Naive thymus-derived CD8-positive, alpha-beta T cell (primary cell): ENCODE measurements at regions not wholly inside any gene's neighbourhood (a gene's known extent, or its start where the extent isn't known, plus 50 kb on each side); places are given as distances from the start of the nearest gene placed in this dataset.

Experiments
- ATAC-seq, 2 donors: fragments of 150-1000 bp; cut with Tn5 transposase in 1 of 2; sonication (Bioruptor Pico), chemical (Tn5 transposase) in 1 of 2; 1 replicate in 1 of 2; 2 replicates in 1 of 2; pipeline ENCODE4 v1.10.0; 2021; ENCODE audit warnings: mild to moderate bottlenecking in 2 of 2, moderate library complexity in 2 of 2
- POLR2A ChIA-PET: fragments of 350-600 bp; sonication (Branson Sonifier 250); formaldehyde crosslinking; loops from one replicate; lab custom pipeline; 2021; ENCODE audit warnings: antibody characterized with exemption; lab: Charles Lee
- DNase-seq, 10 donors: peaks; one replicate each; pipeline versions ENCODE4 v3.0.0 to v3.0.0-alpha.2; 2020 to 2022
- H3K27ac Mint-ChIP-seq, 10 donors: one replicate each; pipeline ENCODE4 v1.8.0; 2020 to 2022; ENCODE audit warnings: mild to moderate bottlenecking in 10 of 10, mixed read lengths in 10 of 10, moderate library complexity in 4 of 10, inconsistent platforms in 1 of 10
- H3K27me3 Mint-ChIP-seq, 5 donors: one replicate each; pipeline ENCODE4 v1.8.0; 2021 to 2022; ENCODE audit warnings: mixed read lengths in 5 of 5
- H3K36me3 Mint-ChIP-seq, 3 donors: one replicate each; pipeline ENCODE4 v1.8.0; 2020 to 2022; ENCODE audit warnings: mixed read lengths in 3 of 3, mild to moderate bottlenecking in 2 of 3, inconsistent platforms in 1 of 3
- H3K4me1 Mint-ChIP-seq, 4 donors: one replicate each; pipeline ENCODE4 v1.8.0; 2021 to 2022; ENCODE audit warnings: mixed read lengths in 4 of 4
- H3K4me3 Mint-ChIP-seq, 10 donors: one replicate each; pipeline ENCODE4 v1.8.0; 2020 to 2022; ENCODE audit warnings: mild to moderate bottlenecking in 10 of 10, mixed read lengths in 10 of 10, moderate library complexity in 6 of 10, inconsistent platforms in 1 of 10
- H3K9me3 Mint-ChIP-seq, 9 donors: one replicate each; pipeline ENCODE4 v1.8.0; 2020 to 2022; ENCODE audit warnings: mixed read lengths in 9 of 9, mild to moderate bottlenecking in 3 of 9, inconsistent platforms in 1 of 9, moderate library complexity in 1 of 9

DNA sequence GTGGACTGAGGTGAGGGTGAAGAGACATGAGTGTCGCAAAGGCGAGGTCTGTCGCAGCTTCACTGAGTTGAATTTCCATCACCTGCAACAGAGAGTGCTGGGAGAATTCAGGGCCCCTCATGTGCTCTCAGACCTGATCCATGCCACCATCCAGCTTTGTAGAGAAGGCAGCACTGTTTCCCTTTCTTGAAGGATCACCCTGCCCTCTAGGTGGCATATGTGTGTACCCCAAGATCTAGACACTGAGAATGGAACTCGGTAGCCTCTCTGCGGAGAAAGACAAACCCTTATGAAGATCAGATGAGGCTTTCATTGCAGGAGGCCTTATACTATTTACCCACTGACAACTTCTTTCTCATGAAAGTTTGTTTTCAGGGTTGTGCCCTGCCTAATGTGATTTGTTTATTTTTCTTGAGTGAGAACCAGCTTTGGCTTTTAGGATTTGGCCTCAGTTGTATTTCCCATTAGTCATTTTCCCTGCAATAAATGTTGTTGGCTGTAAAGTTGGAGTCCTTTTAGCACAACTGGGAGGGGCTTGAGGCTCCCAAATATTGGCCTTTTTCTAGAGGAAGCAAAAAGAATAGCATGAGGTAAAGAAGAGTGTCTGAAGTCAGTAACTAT, 811.3 kb downstream of the DHX35 start:
- H3K27me3 Mint-ChIP-seq = peaks cover 0 to 4% (median 0%) of the 10 kb centered on the region in 5 donors
- POLR2A ChIA-PET = no interaction called here
- no peak overlapping the region for H3K4me3 Mint-ChIP-seq
- H3K4me1 Mint-ChIP-seq = no peaks in the 10 kb centered on the region
- no peak overlapping the region for H3K27ac Mint-ChIP-seq
- peaks cover 2 to 20% (median 8%) of the 10 kb centered on the region in 9 donors for H3K9me3 Mint-ChIP-seq
- H3K36me3 Mint-ChIP-seq = peaks cover 0 to 5% (median 0%) of the 10 kb centered on the region in 3 donors
- ATAC-seq = no peak
- DNase-seq = no peak

- DNase-seq (no peak), ATAC-seq (no peak)
- Mint-ChIP-seq H3K36me3 (peaks cover 0 to 5% (median 0%) of the 10 kb centered on the region in 3 donors), H3K27ac (peak overlapping the region in 1 of 10 donors; percentile 20), H3K27me3 (peaks cover 0 to 4% (median 0%) of the 10 kb centered on the region in 5 donors), H3K9me3 (peaks cover 5 to 29% (median 14%) of the 10 kb centered on the region in 9 donors), H3K4me3 (no peak overlapping the region), H3K4me1 (no peaks in the 10 kb centered on the region)
- POLR2A ChIA-PET = no interaction called here
Measured at GRCh38 chr20:39767352-39767751, 805.2 kb downstream of the DHX35 start.

- Mint-ChIP-seq H3K4me1 (no peaks in the 10 kb centered on the region), H3K27me3 (peaks cover 0 to 1% (median 0%) of the 10 kb centered on the region in 5 donors), H3K27ac (no peak overlapping the region), H3K4me3 (no peak overlapping the region), H3K36me3 (peaks cover 0 to 5% (median 0%) of the 10 kb centered on the region in 3 donors), H3K9me3 (peaks cover 3 to 26% (median 16%) of the 10 kb centered on the region in 9 donors)
- no peak for DNase-seq
- ATAC-seq = no peak
- POLR2A ChIA-PET = no interaction called here
Measured at GRCh38 chr20:39766333-39766732, 804.2 kb downstream of the DHX35 start.

DNA sequence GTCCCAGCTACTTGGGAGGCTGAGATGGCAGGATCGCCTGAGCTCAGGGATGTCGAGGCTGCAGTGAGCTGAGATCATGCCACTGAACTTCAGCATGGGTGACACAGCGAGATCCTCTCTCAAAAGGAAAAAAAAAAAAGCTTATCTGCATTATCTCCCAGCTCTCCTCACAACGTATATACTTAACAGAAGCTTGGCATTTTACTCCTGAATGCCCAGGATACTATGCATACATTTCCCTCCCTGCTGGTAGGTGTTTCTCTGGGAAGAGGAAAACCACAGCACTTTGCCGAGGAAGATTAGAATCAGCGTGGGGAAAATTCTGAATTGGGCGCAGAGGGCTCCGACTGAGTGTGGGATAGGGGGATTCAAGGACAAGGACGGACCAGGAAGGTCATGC, 800.6 kb downstream of the DHX35 start:
- Mint-ChIP-seq H3K9me3 (peaks cover 0 to 11% (median 6%) of the 10 kb centered on the region in 9 donors), H3K4me3 (no peak overlapping the region), H3K27me3 (peaks cover 0 to 1% (median 0%) of the 10 kb centered on the region in 5 donors), H3K4me1 (no peaks in the 10 kb centered on the region), H3K27ac (no peak overlapping the region), H3K36me3 (no peaks in the 10 kb centered on the region)
- POLR2A ChIA-PET = no interaction called here
- ATAC-seq (no peak), DNase-seq (no peak)

DNA sequence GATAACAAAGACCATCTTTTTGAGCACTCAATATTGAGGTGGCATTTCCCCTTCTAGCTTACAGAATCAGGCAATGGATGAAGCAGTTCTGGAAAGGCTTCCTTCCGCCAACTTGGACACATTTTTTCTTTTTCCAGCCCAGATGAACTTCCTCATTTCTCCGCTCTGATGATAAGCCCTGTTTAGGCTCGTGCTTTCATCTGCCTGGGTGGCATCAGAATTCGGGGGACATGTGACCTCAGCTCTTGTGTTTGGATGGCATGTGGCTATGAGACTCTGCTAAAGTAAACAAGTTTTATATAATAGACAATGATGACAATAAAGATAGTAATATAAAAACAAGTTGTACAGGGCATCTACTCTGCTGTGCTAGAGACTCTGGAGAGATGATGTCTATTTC, 796.7 kb downstream of the DHX35 start:
- Mint-ChIP-seq H3K4me1 (no peaks in the 10 kb centered on the region), H3K27ac (no peak overlapping the region), H3K36me3 (no peaks in the 10 kb centered on the region), H3K4me3 (no peak overlapping the region), H3K27me3 (peaks cover 0 to 8% (median 0%) of the 10 kb centered on the region in 5 donors), H3K9me3 (peaks cover 0 to 6% (median 2%) of the 10 kb centered on the region in 9 donors)
- ATAC-seq (no peak), DNase-seq (no peak)
- POLR2A ChIA-PET = no interaction called here

GRCh38 chr20:39756828-39757227, 794.7 kb downstream of the DHX35 start:
- DNase-seq (no peak), ATAC-seq (no peak)
- H3K9me3 Mint-ChIP-seq = peaks cover 0 to 15% (median 4%) of the 10 kb centered on the region in 9 donors
- H3K4me3 Mint-ChIP-seq = no peak overlapping the region
- H3K4me1 Mint-ChIP-seq = no peaks in the 10 kb centered on the region
- H3K27ac Mint-ChIP-seq = no peak overlapping the region
- peaks cover 0 to 8% (median 0%) of the 10 kb centered on the region in 5 donors for H3K27me3 Mint-ChIP-seq
- POLR2A ChIA-PET = no interaction called here
- H3K36me3 Mint-ChIP-seq = no peaks in the 10 kb centered on the region

- no peaks in the 10 kb centered on the region for H3K4me1 Mint-ChIP-seq
- ATAC-seq (no peak), DNase-seq (no peak)
- peaks cover 0 to 8% (median 0%) of the 10 kb centered on the region in 5 donors for H3K27me3 Mint-ChIP-seq
- peaks cover 0 to 19% (median 4%) of the 10 kb centered on the region in 9 donors for H3K9me3 Mint-ChIP-seq
- peaks cover 0 to 4% (median 0%) of the 10 kb centered on the region in 3 donors for H3K36me3 Mint-ChIP-seq
- H3K4me3 Mint-ChIP-seq = no peak overlapping the region
- POLR2A ChIA-PET = no interaction called here
- no peak overlapping the region for H3K27ac Mint-ChIP-seq
Measured at GRCh38 chr20:39756369-39756768, 794.2 kb downstream of the DHX35 start.

DNA sequence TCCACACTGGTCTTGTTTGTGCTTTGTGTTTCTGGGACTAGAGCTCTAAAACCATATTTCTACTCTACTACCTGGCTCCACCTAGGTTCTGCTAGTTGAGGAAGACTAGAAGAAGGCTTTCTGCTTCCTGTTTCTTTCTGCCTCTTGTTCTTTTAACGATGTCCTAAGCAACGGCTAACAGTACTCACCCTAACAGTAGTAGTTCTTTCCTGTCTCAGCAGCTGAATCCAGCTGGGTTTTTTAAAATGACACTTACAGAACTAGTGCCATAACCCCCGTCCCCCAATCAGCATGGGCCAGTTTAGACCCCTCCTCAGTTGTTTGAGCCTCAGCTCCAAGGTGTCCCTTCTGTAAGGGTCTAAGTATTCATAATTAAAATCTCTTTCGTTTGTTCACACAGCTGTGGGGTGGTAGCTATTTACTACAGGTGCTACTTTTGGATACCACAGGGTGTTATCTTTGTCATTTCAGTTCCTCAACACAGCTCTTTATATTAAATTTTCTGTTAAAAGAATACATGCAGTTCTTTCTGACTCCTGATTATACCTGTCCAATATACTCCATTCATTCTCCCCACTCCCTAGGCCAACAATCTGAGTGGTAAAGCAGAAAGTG, 790.2 kb downstream of the DHX35 start:
- H3K36me3 Mint-ChIP-seq = peaks cover 0 to 16% (median 0%) of the 10 kb centered on the region in 3 donors
- no peak for ATAC-seq
- POLR2A ChIA-PET = no interaction called here

GRCh38 chr20:39751557-39752137, 789.5 kb downstream of the DHX35 start:
- Mint-ChIP-seq H3K4me1 (no peaks in the 10 kb centered on the region), H3K36me3 (peaks cover 0 to 16% (median 0%) of the 10 kb centered on the region in 3 donors), H3K4me3 (no peak overlapping the region), H3K27me3 (peaks cover 0 to 4% (median 0%) of the 10 kb centered on the region in 5 donors), H3K27ac (no peak overlapping the region), H3K9me3 (peaks cover 8 to 44% (median 20%) of the 10 kb centered on the region in 9 donors)
- no peak for DNase-seq
- no peak for ATAC-seq
- POLR2A ChIA-PET = no interaction called here

More for the DNA sequence above, 790.2 kb downstream of the DHX35 start:
- Mint-ChIP-seq H3K9me3 (peaks cover 8 to 44% (median 20%) of the 10 kb centered on the region in 9 donors), H3K27me3 (peaks cover 0 to 8% (median 0%) of the 10 kb centered on the region in 5 donors), H3K4me1 (no peaks in the 10 kb centered on the region), H3K4me3 (no peak overlapping the region), H3K27ac (no peak overlapping the region)
- no peak for DNase-seq

- POLR2A ChIA-PET = no interaction called here
Measured at GRCh38 chr20:39745380-39745779, 783.2 kb downstream of the DHX35 start.

DNA sequence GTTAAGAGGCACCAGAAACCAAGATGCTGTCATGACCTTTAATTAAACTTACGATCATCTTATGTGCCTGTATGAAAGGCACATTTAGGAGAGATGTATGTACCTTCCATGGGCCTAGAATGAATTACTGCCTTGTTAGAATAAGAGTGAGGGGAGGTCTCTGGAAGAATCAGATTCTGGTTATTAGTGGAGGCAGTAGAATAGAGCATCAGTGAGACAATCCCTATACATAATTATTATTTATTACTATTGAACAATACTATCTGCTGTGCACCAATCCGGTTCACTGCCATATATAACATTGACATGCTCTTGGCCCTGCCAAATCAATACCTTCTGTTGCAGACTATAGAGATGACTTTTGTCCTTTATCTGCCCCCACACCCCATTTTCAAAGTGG, 776.5 kb downstream of the DHX35 start:
- Mint-ChIP-seq H3K27me3 (peaks cover 0 to 3% (median 0%) of the 10 kb centered on the region in 5 donors), H3K36me3 (no peaks in the 10 kb centered on the region), H3K27ac (no peak overlapping the region), H3K4me3 (no peak overlapping the region), H3K9me3 (peaks cover 0 to 6% (median 0%) of the 10 kb centered on the region in 9 donors), H3K4me1 (no peaks in the 10 kb centered on the region)
- DNase-seq (no peak), ATAC-seq (no peak)
- POLR2A ChIA-PET = no interaction called here

More at GRCh38 chr20:39745380-39745779, 783.2 kb downstream of the DHX35 start:
- H3K9me3 Mint-ChIP-seq = peaks cover 10 to 34% (median 15%) of the 10 kb centered on the region in 9 donors
- no peak for ATAC-seq
- H3K27ac Mint-ChIP-seq = no peak overlapping the region
- peaks cover 0 to 10% (median 0%) of the 10 kb centered on the region in 3 donors for H3K36me3 Mint-ChIP-seq
- H3K4me3 Mint-ChIP-seq = no peak overlapping the region
- no peaks in the 10 kb centered on the region for H3K4me1 Mint-ChIP-seq
- DNase-seq = no peak
- H3K27me3 Mint-ChIP-seq = no peaks in the 10 kb centered on the region

DNA sequence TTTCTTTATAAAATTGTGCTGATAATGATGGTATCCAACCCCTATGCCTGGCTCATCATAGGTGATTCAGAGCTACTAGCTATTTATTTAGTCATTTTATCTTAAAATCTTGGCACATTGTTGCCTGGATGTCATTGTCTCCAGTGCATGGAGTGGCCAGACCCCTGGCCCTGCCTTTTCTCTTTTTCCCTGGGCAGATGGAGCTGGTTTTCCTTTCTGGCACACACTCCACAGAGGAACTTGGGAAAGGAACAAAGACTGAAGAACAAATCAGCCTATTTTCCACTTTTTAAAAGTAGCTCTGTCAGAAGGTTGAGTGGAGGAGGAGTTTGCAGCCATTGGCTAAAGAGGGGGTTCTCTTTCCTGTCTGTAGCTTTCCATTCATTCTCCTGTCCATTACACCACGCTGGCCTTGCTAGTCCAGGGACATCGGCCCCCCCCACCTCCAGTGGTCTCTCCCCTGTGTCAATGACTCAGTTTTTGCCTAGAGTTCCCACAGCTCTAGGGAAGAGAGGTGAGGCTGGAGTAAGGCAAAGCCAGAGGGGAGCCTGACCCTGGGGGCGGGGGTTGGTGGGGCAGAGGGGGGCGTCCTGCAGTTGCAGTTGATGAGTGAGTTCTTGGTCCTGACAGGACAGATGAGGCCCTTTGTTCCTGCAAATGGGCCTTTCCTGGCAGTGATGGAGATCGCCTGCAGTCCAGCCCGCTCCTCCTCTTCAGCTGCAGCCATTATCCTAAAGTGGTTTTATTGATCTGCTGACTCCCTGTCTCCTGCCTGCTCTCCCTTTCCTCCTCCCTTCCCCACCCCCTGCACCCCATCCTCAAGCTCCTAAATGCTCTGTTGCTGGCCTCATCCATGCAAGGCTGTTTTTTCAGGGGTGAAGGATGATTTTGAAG, 774.5 kb downstream of the DHX35 start:
- Mint-ChIP-seq H3K27ac (no peak overlapping the region), H3K36me3 (no peaks in the 10 kb centered on the region), H3K4me3 (no peak overlapping the region), H3K4me1 (no peaks in the 10 kb centered on the region), H3K9me3 (peaks cover 0 to 10% (median 3%) of the 10 kb centered on the region in 9 donors), H3K27me3 (peaks cover 0 to 5% (median 1%) of the 10 kb centered on the region in 5 donors)
- no peak for ATAC-seq
- DNase-seq = no peak
- POLR2A ChIA-PET = no interaction called here
